SK-N-SH treated with all-trans-retinoic acid at 6 μM for 48 hours (cell line): ENCODE measurements at regions not wholly inside any gene's neighbourhood (a gene's known extent, or its start where the extent isn't known, plus 50 kb on each side); places are given as distances from the start of the nearest gene placed in this dataset.
"Not testable (repeated sequence)": the region's sequence is repeated elsewhere in the genome, so short reads cannot be mapped to it uniquely, and the experiment has no call there.

Experiments used
- ATAC-seq: fragments of 200-7000 bp; cut with Tn5 transposase; 3 replicates; pipeline ENCODE4 v1.9.1; 2020; ENCODE audit warnings: mild to moderate bottlenecking, moderate library complexity
- ARNTL ChIP-seq: fragments of 450-650 bp; formaldehyde crosslinking; IDR thresholded peaks from 2 replicates; pipeline ENCODE4 v1.5.0; 2020; ENCODE audit warnings: low read depth, mild to moderate bottlenecking, moderate library complexity, borderline replicate concordance
- BACH2 ChIP-seq: fragments of 250-450 bp; sonication (Bioruptor Pico); IDR thresholded peaks from 2 replicates; pipeline ENCODE4 v1.9.0; 2021; ENCODE audit warnings: mild to moderate bottlenecking, borderline replicate concordance
- CREB5 ChIP-seq: fragments of 250-450 bp; sonication (Bioruptor Pico); IDR thresholded peaks from 2 replicates; pipeline ENCODE4 v1.5.1; 2020; ENCODE audit warnings: low read depth, mild to moderate bottlenecking, moderate library complexity
- CSDC2 ChIP-seq: fragments of 250-450 bp; sonication (Bioruptor Pico); IDR thresholded peaks from 2 replicates; pipeline ENCODE4 v1.5.0; 2020; ENCODE audit warnings: mild to moderate bottlenecking, moderate library complexity
- CSRNP3 ChIP-seq: fragments of 250-450 bp; sonication (Bioruptor Pico); IDR thresholded peaks from 2 replicates; pipeline ENCODE4 v1.5.1; 2021; ENCODE audit warnings: mild to moderate bottlenecking, moderate library complexity
- GLIS3 ChIP-seq: fragments of 250-450 bp; sonication (Bioruptor Pico); IDR thresholded peaks from 2 replicates; pipeline ENCODE4 v1.5.0; 2020; ENCODE audit warnings: mild to moderate bottlenecking, moderate library complexity
- ISL1 ChIP-seq: fragments of 250-450 bp; sonication (Bioruptor Pico); IDR thresholded peaks from 2 replicates; pipeline ENCODE4 v2.1.2; 2022; ENCODE audit warnings: mild to moderate bottlenecking, moderate library complexity
- OSR1 ChIP-seq: fragments of 250-450 bp; sonication (Bioruptor Pico); IDR thresholded peaks from 2 replicates; pipeline ENCODE4 v1.8.0; 2022; ENCODE audit warnings: moderate library complexity, mild to moderate bottlenecking, inconsistent platforms
- PATZ1 ChIP-seq: fragments of 250-450 bp; sonication (Bioruptor Pico); IDR thresholded peaks from 2 replicates; pipeline ENCODE4 v1.8.0; 2020; ENCODE audit warnings: mild to moderate bottlenecking, moderate library complexity, borderline replicate concordance
- POU6F1 ChIP-seq: fragments of 250-450 bp; sonication (Bioruptor Pico); IDR thresholded peaks from 2 replicates; pipeline ENCODE4 v1.8.0; 2021; ENCODE audit warnings: low read depth, mild to moderate bottlenecking, moderate library complexity, borderline replicate concordance
- PPARA ChIP-seq: fragments of 250-450 bp; sonication (Bioruptor Pico); IDR thresholded peaks from 2 replicates; pipeline ENCODE4 v1.5.0; 2020; ENCODE audit warnings: mild to moderate bottlenecking, borderline replicate concordance
- RARB ChIP-seq: fragments of 250-450 bp; sonication (Bioruptor Pico); IDR thresholded peaks from 2 replicates; pipeline ENCODE4 v1.8.0; 2021; ENCODE audit warnings: mild to moderate bottlenecking, moderate library complexity
- SNAI2 ChIP-seq: fragments of 250-450 bp; sonication (Bioruptor Pico); IDR thresholded peaks from 2 replicates; pipeline ENCODE4 v1.5.0; 2020; ENCODE audit warnings: mild to moderate bottlenecking, moderate library complexity
- TCF4 ChIP-seq: fragments of 250-450 bp; sonication (Bioruptor Pico); IDR thresholded peaks from 2 replicates; pipeline ENCODE4 v1.8.0; 2021; ENCODE audit warnings: mild to moderate bottlenecking, moderate library complexity, borderline replicate concordance
- TSHZ2 ChIP-seq: fragments of 250-450 bp; sonication (Bioruptor Pico); IDR thresholded peaks from 2 replicates; pipeline ENCODE4 v1.5.0; 2020; ENCODE audit warnings: mild to moderate bottlenecking, moderate library complexity
- ZC3H10 ChIP-seq: fragments of 250-450 bp; sonication (Bioruptor Pico); IDR thresholded peaks from 2 replicates; pipeline ENCODE4 v1.5.1; 2021; ENCODE audit warnings: mild to moderate bottlenecking, moderate library complexity
- ZFP3 ChIP-seq: fragments of 250-450 bp; sonication (Bioruptor Pico); IDR thresholded peaks from 2 replicates; pipeline ENCODE4 v1.5.0; 2020; ENCODE audit warnings: mild to moderate bottlenecking, moderate library complexity
- ZFP30 ChIP-seq: fragments of 450-650 bp; formaldehyde crosslinking; IDR thresholded peaks from 2 replicates; pipeline ENCODE4 v1.5.0; 2022; ENCODE audit warnings: mild to moderate bottlenecking, moderate library complexity
- ZNF70 ChIP-seq: fragments of 450-650 bp; formaldehyde crosslinking; IDR thresholded peaks from 2 replicates; pipeline ENCODE4 v1.5.0; 2020; ENCODE audit warnings: mild to moderate bottlenecking, moderate library complexity
- ZNF8 ChIP-seq: fragments of 450-650 bp; formaldehyde crosslinking; IDR thresholded peaks from 2 replicates; pipeline ENCODE4 v1.5.0; 2020; ENCODE audit warnings: mild to moderate bottlenecking, moderate library complexity

GRCh38 chr4:187000281-187000680 is 276.6 kb upstream of the FAT1 start:
- TF ChIP-seq ARNTL (CRISPR knock-in tag): no peak
- ATAC-seq: no peak

- ATAC-seq: not testable (repeated sequence)
Measured at GRCh38 chr4:187002133-187002532, 278.5 kb upstream of the FAT1 start.

GRCh38 chr4:187004628-187005027 is 281.0 kb upstream of the FAT1 start:
- no peak for TF ChIP-seq ZFP3 (CRISPR knock-in tag)
- TF ChIP-seq SNAI2: no peak
- TF ChIP-seq RARB (CRISPR knock-in tag): no peak
- ATAC-seq: no peak

- TF ChIP-seq PATZ1 (CRISPR knock-in tag) (no peak), TSHZ2 (CRISPR knock-in tag) (no peak), BACH2 (CRISPR knock-in tag) (no peak), ZFP3 (CRISPR knock-in tag) (no peak), ISL1 (no peak), SNAI2 (no peak), OSR1 (no peak)
- no peak for ATAC-seq
Measured at GRCh38 chr4:187006189-187006618, 282.5 kb upstream of the FAT1 start.

- TF ChIP-seq ZC3H10 (CRISPR knock-in tag) (no peak), RARB (CRISPR knock-in tag) (no peak), POU6F1 (CRISPR knock-in tag) (no peak), CREB5 (no peak), TCF4 (CRISPR knock-in tag) (no peak), ZNF70 (CRISPR knock-in tag) (no peak), GLIS3 (no peak), OSR1 (no peak)
- ATAC-seq: no peak
Measured at GRCh38 chr4:187010052-187010451, 286.4 kb upstream of the FAT1 start.

- TF ChIP-seq ZFP30 (CRISPR knock-in tag): no peak
- TF ChIP-seq CREB5: no peak
- TF ChIP-seq BACH2 (CRISPR knock-in tag): no peak
- no peak for TF ChIP-seq TCF4 (CRISPR knock-in tag)
- no peak for TF ChIP-seq RARB (CRISPR knock-in tag)
- no peak for TF ChIP-seq TSHZ2 (CRISPR knock-in tag)
- no peak for TF ChIP-seq SNAI2
- no peak for TF ChIP-seq PPARA (CRISPR knock-in tag)
- TF ChIP-seq ZNF8 (CRISPR knock-in tag): no peak
- no peak for TF ChIP-seq CSRNP3 (CRISPR knock-in tag)
- TF ChIP-seq ZC3H10 (CRISPR knock-in tag): no peak
- no peak for TF ChIP-seq ARNTL (CRISPR knock-in tag)
- TF ChIP-seq CSDC2 (CRISPR knock-in tag): no peak
- no peak for ATAC-seq
Measured at GRCh38 chr4:187016101-187016500, 292.4 kb upstream of the FAT1 start.
